SK-N-SH treated with all-trans-retinoic acid at 6 μM for 48 hours (cell line): ENCODE measurements at regions not wholly inside any gene's neighbourhood (a gene's known extent, or its start where the extent isn't known, plus 50 kb on each side); places are given as distances from the start of the nearest gene placed in this dataset.

Experiments used
- ATAC-seq: fragments of 200-7000 bp; cut with Tn5 transposase; 3 replicates; pipeline ENCODE4 v1.9.1; 2020; ENCODE audit warnings: mild to moderate bottlenecking, moderate library complexity
- ARNTL ChIP-seq: fragments of 450-650 bp; formaldehyde crosslinking; IDR thresholded peaks from 2 replicates; pipeline ENCODE4 v1.5.0; 2020; ENCODE audit warnings: low read depth, mild to moderate bottlenecking, moderate library complexity, borderline replicate concordance
- BACH2 ChIP-seq: fragments of 250-450 bp; sonication (Bioruptor Pico); IDR thresholded peaks from 2 replicates; pipeline ENCODE4 v1.9.0; 2021; ENCODE audit warnings: mild to moderate bottlenecking, borderline replicate concordance
- CSDC2 ChIP-seq: fragments of 250-450 bp; sonication (Bioruptor Pico); IDR thresholded peaks from 2 replicates; pipeline ENCODE4 v1.5.0; 2020; ENCODE audit warnings: mild to moderate bottlenecking, moderate library complexity
- GLIS3 ChIP-seq: fragments of 250-450 bp; sonication (Bioruptor Pico); IDR thresholded peaks from 2 replicates; pipeline ENCODE4 v1.5.0; 2020; ENCODE audit warnings: mild to moderate bottlenecking, moderate library complexity
- ISL1 ChIP-seq: fragments of 250-450 bp; sonication (Bioruptor Pico); IDR thresholded peaks from 2 replicates; pipeline ENCODE4 v2.1.2; 2022; ENCODE audit warnings: mild to moderate bottlenecking, moderate library complexity
- OSR1 ChIP-seq: fragments of 250-450 bp; sonication (Bioruptor Pico); IDR thresholded peaks from 2 replicates; pipeline ENCODE4 v1.8.0; 2022; ENCODE audit warnings: moderate library complexity, mild to moderate bottlenecking, inconsistent platforms
- PPARA ChIP-seq: fragments of 250-450 bp; sonication (Bioruptor Pico); IDR thresholded peaks from 2 replicates; pipeline ENCODE4 v1.5.0; 2020; ENCODE audit warnings: mild to moderate bottlenecking, borderline replicate concordance
- RARB ChIP-seq: fragments of 250-450 bp; sonication (Bioruptor Pico); IDR thresholded peaks from 2 replicates; pipeline ENCODE4 v1.8.0; 2021; ENCODE audit warnings: mild to moderate bottlenecking, moderate library complexity
- SNAI2 ChIP-seq: fragments of 250-450 bp; sonication (Bioruptor Pico); IDR thresholded peaks from 2 replicates; pipeline ENCODE4 v1.5.0; 2020; ENCODE audit warnings: mild to moderate bottlenecking, moderate library complexity
- TCF4 ChIP-seq: fragments of 250-450 bp; sonication (Bioruptor Pico); IDR thresholded peaks from 2 replicates; pipeline ENCODE4 v1.8.0; 2021; ENCODE audit warnings: mild to moderate bottlenecking, moderate library complexity, borderline replicate concordance
- TOX ChIP-seq: fragments of 250-450 bp; sonication (Bioruptor Pico); IDR thresholded peaks from 2 replicates; pipeline ENCODE4 v1.8.0; 2021; ENCODE audit warnings: mild to moderate bottlenecking, moderate library complexity, borderline replicate concordance
- ZC3H10 ChIP-seq: fragments of 250-450 bp; sonication (Bioruptor Pico); IDR thresholded peaks from 2 replicates; pipeline ENCODE4 v1.5.1; 2021; ENCODE audit warnings: mild to moderate bottlenecking, moderate library complexity
- ZFP3 ChIP-seq: fragments of 250-450 bp; sonication (Bioruptor Pico); IDR thresholded peaks from 2 replicates; pipeline ENCODE4 v1.5.0; 2020; ENCODE audit warnings: mild to moderate bottlenecking, moderate library complexity
- ZFP30 ChIP-seq: fragments of 450-650 bp; formaldehyde crosslinking; IDR thresholded peaks from 2 replicates; pipeline ENCODE4 v1.5.0; 2022; ENCODE audit warnings: mild to moderate bottlenecking, moderate library complexity
- ZNF565 ChIP-seq: fragments of 450-650 bp; formaldehyde crosslinking; conservative IDR thresholded peaks from 2 replicates; pipeline ENCODE4 v1.5.0; 2020; ENCODE audit warnings: low read depth, mild to moderate bottlenecking, moderate library complexity
- ZNF70 ChIP-seq: fragments of 450-650 bp; formaldehyde crosslinking; IDR thresholded peaks from 2 replicates; pipeline ENCODE4 v1.5.0; 2020; ENCODE audit warnings: mild to moderate bottlenecking, moderate library complexity
- ZNF8 ChIP-seq: fragments of 450-650 bp; formaldehyde crosslinking; IDR thresholded peaks from 2 replicates; pipeline ENCODE4 v1.5.0; 2020; ENCODE audit warnings: mild to moderate bottlenecking, moderate library complexity
- TF ChIP-seq, protein P1 (sequence below): fragments of 250-450 bp; sonication (Bioruptor Pico); IDR thresholded peaks from 2 replicates; pipeline ENCODE4 v1.8.0; 2021; ENCODE audit warnings: low read depth, mild to moderate bottlenecking, moderate library complexity, borderline replicate concordance
- TF ChIP-seq, protein P2 (sequence below): fragments of 250-450 bp; sonication (Bioruptor Pico); IDR thresholded peaks from 2 replicates; pipeline ENCODE4 v1.8.0; 2020; ENCODE audit warnings: mild to moderate bottlenecking, moderate library complexity, borderline replicate concordance
- TF ChIP-seq, protein P3 (sequence below): fragments of 250-450 bp; sonication (Bioruptor Pico); IDR thresholded peaks from 2 replicates; pipeline ENCODE4 v1.5.1; 2021; ENCODE audit warnings: mild to moderate bottlenecking, moderate library complexity
- TF ChIP-seq, protein P4 (sequence below): fragments of 250-450 bp; sonication (Bioruptor Pico); IDR thresholded peaks from 2 replicates; pipeline ENCODE4 v1.5.0; 2020; ENCODE audit warnings: mild to moderate bottlenecking, moderate library complexity

- no peak for ATAC-seq
- TF ChIP-seq, protein P1, sequence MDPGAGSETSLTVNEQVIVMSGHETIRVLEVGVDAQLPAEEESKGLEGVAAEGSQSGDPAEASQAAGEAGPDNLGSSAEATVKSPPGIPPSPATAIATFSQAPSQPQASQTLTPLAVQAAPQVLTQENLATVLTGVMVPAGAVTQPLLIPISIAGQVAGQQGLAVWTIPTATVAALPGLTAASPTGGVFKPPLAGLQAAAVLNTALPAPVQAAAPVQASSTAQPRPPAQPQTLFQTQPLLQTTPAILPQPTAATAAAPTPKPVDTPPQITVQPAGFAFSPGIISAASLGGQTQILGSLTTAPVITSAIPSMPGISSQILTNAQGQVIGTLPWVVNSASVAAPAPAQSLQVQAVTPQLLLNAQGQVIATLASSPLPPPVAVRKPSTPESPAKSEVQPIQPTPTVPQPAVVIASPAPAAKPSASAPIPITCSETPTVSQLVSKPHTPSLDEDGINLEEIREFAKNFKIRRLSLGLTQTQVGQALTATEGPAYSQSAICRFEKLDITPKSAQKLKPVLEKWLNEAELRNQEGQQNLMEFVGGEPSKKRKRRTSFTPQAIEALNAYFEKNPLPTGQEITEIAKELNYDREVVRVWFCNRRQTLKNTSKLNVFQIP (CRISPR knock-in tag): no peak
- TF ChIP-seq ZNF565 (CRISPR knock-in tag) (no peak), PPARA (CRISPR knock-in tag) (no peak), TOX (CRISPR knock-in tag) (no peak), SNAI2 (CRISPR knock-in tag) (no peak), TCF4 (CRISPR knock-in tag) (no peak), RARB (no peak)
- TF ChIP-seq, protein P2, sequence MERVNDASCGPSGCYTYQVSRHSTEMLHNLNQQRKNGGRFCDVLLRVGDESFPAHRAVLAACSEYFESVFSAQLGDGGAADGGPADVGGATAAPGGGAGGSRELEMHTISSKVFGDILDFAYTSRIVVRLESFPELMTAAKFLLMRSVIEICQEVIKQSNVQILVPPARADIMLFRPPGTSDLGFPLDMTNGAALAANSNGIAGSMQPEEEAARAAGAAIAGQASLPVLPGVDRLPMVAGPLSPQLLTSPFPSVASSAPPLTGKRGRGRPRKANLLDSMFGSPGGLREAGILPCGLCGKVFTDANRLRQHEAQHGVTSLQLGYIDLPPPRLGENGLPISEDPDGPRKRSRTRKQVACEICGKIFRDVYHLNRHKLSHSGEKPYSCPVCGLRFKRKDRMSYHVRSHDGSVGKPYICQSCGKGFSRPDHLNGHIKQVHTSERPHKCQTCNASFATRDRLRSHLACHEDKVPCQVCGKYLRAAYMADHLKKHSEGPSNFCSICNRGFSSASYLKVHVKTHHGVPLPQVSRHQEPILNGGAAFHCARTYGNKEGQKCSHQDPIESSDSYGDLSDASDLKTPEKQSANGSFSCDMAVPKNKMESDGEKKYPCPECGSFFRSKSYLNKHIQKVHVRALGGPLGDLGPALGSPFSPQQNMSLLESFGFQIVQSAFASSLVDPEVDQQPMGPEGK (CRISPR knock-in tag): no peak
- TF ChIP-seq, protein P3, sequence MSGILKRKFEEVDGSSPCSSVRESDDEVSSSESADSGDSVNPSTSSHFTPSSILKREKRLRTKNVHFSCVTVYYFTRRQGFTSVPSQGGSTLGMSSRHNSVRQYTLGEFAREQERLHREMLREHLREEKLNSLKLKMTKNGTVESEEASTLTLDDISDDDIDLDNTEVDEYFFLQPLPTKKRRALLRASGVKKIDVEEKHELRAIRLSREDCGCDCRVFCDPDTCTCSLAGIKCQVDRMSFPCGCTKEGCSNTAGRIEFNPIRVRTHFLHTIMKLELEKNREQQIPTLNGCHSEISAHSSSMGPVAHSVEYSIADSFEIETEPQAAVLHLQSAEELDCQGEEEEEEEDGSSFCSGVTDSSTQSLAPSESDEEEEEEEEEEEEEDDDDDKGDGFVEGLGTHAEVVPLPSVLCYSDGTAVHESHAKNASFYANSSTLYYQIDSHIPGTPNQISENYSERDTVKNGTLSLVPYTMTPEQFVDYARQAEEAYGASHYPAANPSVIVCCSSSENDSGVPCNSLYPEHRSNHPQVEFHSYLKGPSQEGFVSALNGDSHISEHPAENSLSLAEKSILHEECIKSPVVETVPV: no peak
Measured at GRCh38 chr16:65490286-65490685, 368.4 kb upstream of the CDH11 start.

DNA sequence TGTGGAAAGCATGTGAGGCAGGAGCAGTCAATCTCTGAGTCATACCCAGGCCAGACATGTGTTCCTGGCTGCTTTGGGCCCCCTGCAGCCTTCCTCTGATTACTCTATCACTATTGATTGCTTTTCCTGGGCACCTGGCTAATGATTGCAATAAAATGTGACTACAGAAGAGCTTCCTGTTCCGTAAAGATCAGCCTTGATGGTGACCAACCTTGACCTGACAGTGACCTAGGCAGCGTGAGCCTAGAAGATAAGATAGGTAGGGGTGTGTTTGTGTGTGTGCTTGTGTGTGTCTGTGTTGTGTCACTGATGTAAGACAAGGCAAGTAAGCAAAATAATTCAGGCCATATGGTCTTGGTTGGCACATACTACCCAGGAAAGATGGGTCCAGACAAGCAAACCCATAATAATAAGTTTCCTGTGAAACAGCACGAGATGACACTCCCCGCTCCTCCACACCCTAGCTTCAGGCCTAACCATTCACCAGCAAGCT is 367.7 kb upstream of the CDH11 start:
- TF ChIP-seq ISL1 (CRISPR knock-in tag) (no peak), TCF4 (CRISPR knock-in tag) (peak; percentile 59; the same call in 1 of the 2 replicates)

DNA sequence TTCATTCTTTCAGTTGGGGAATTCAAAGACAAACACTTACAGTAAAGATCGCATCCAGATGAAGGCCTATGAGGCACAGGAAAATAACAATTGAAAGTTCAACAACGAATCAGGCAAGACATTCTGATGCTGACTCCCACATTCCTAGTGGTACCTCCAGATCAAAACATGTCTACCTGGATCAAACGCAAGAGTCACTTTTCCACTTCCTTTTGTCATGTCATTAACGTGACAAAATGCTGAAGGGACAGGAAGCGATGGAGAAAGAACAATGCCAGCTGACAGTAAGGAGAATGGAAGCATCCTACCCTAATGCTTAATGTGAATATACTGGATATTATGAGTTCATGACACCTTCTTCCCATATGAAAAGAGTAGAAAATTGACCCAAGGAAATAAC is 365.4 kb upstream of the CDH11 start:
- TF ChIP-seq TCF4 (CRISPR knock-in tag): no peak
- ATAC-seq: no peak

More for the DNA sequence above, 367.7 kb upstream of the CDH11 start:
- ATAC-seq: no peak; the same call in 2 of the 3 replicates

DNA sequence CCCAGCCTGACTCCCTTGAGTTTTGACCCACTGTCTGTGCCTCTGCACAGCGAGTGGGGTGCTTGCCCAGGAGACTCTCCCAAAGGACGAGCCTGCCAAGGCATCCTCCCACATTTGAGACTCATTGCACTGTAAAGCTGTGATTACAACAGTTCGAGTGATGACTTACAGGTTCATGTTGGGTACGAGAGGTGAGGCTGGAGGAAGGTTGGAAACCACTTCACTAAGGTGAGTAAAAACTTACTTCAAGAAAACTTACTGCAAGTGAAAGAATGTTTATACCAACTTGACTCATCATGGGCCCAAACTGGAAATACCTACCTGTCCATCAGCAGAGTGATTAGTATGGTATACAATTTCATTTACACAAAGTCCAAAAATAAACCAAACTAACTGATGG is 360.1 kb upstream of the CDH11 start:
- no peak for ATAC-seq
- TF ChIP-seq SNAI2 (CRISPR knock-in tag): no peak
- TF ChIP-seq, all 23 proteins: peak for 0

GRCh38 chr16:65480281-65481091 is 358.6 kb upstream of the CDH11 start:
- no peak for ATAC-seq
- no peak for TF ChIP-seq ZNF70 (CRISPR knock-in tag)
- TF ChIP-seq ZFP30 (CRISPR knock-in tag): no peak
- no peak for TF ChIP-seq OSR1
- TF ChIP-seq ZNF8: no peak
- no peak for TF ChIP-seq CSDC2 (CRISPR knock-in tag)
- TF ChIP-seq GLIS3 (CRISPR knock-in tag): no peak
- no peak for TF ChIP-seq ISL1 (CRISPR knock-in tag)
- no peak for TF ChIP-seq TCF4 (CRISPR knock-in tag)
- no peak for TF ChIP-seq TOX (CRISPR knock-in tag)
- TF ChIP-seq ZC3H10 (CRISPR knock-in tag): no peak
- TF ChIP-seq, protein P2 (CRISPR knock-in tag): no peak
- TF ChIP-seq ARNTL (CRISPR knock-in tag): no peak
- no peak for TF ChIP-seq BACH2 (CRISPR knock-in tag)
- TF ChIP-seq, protein P4, sequence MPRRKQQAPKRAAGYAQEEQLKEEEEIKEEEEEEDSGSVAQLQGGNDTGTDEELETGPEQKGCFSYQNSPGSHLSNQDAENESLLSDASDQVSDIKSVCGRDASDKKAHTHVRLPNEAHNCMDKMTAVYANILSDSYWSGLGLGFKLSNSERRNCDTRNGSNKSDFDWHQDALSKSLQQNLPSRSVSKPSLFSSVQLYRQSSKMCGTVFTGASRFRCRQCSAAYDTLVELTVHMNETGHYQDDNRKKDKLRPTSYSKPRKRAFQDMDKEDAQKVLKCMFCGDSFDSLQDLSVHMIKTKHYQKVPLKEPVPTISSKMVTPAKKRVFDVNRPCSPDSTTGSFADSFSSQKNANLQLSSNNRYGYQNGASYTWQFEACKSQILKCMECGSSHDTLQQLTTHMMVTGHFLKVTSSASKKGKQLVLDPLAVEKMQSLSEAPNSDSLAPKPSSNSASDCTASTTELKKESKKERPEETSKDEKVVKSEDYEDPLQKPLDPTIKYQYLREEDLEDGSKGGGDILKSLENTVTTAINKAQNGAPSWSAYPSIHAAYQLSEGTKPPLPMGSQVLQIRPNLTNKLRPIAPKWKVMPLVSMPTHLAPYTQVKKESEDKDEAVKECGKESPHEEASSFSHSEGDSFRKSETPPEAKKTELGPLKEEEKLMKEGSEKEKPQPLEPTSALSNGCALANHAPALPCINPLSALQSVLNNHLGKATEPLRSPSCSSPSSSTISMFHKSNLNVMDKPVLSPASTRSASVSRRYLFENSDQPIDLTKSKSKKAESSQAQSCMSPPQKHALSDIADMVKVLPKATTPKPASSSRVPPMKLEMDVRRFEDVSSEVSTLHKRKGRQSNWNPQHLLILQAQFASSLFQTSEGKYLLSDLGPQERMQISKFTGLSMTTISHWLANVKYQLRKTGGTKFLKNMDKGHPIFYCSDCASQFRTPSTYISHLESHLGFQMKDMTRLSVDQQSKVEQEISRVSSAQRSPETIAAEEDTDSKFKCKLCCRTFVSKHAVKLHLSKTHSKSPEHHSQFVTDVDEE (CRISPR knock-in tag): no peak
- TF ChIP-seq ZNF565 (CRISPR knock-in tag): no peak
- TF ChIP-seq SNAI2 (CRISPR knock-in tag): no peak
- TF ChIP-seq ZFP3: no peak
